IPS-NIHi11 (cell line): ENCODE measurements at regions not wholly inside any gene's neighbourhood (a gene's known extent, or its start where the extent isn't known, plus 50 kb on each side); places are given as distances from the start of the nearest gene placed in this dataset.
"Not testable (repeated sequence)": the region's sequence is repeated elsewhere in the genome, so short reads cannot be mapped to it uniquely, and the experiment has no call there.

Experiments used
- DNase-seq: peaks from one replicate; pipeline ENCODE4 v3.0.0; 2012; ENCODE audit warnings: mixed read lengths, low spot score

DNA sequence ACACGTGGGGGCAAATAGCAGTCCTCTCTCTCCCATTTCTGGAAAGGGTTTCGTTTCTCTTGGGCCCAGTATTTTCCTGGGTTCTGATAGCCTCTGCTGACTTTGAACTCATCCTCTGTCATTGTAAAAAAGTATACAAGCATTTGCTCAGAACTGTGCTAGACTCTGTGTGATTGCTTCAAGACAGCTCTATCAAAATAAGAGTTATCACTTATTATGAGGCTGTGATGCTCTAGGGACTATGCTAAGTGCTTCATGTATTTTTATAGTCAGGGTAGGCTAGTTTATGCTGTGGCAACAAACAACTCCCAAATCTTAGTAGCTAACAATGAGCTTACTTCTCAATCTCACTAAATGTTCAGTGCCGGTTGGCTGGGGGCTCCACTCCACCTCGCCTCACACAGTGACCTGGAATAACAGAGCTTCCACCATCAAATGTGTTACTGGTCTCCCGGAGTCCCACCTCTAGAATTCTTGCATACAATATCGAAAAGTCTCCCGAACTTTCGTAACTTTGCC is 110.8 kb upstream of the CDC42EP3 start:
- no peak for DNase-seq

DNA sequence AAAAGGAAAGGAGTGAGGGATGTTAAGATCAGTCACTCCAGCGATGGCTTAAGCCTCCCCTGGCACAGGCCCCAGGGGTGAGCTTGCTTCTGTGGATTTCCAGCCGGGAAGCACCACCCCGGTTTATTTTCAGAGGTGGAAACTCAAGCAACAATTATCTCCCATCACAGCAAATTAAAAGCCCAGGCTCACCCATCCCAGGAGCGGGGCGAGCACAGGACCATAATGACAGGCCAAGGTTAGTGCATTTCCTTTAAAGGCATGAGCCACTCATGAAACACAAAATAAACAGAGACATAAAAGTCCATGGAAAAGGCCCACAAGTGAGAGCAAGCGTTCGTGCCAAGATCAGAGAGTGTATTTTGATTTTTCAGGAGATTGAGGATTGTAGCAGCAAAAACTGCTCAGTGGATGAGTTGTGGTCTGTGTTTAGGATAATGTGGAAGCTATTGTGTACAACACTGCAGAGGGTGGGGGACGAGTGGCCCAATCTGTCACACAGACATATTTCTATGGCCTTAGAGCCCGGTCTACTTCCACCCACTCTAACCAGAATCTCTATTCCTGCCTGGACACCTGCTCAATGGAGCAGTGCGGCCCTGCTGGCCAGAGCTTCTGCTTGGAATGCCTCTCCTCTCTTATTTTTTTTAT is 111.4 kb upstream of the CDC42EP3 start:
- DNase-seq, result no peak

DNA sequence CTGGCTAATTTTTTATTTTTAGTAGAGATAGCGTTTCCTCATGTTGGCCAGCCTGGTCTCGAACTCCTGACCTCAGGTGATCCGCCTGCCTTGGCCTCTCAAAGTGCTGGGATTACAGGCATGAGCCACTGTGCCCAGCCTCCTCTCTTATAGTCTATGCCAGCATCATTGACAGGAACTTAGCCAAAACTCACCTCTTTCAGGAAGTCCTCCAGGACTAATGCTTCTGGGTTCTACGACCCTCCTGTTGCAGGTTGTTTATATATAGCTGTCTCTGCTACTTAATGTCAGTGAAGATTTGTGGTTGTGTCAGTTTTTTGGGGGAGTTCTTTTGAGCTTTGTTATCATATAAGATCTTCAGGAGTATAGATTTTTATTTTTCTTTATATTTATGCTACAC is 112.1 kb upstream of the CDC42EP3 start:
- no peak for DNase-seq

DNA sequence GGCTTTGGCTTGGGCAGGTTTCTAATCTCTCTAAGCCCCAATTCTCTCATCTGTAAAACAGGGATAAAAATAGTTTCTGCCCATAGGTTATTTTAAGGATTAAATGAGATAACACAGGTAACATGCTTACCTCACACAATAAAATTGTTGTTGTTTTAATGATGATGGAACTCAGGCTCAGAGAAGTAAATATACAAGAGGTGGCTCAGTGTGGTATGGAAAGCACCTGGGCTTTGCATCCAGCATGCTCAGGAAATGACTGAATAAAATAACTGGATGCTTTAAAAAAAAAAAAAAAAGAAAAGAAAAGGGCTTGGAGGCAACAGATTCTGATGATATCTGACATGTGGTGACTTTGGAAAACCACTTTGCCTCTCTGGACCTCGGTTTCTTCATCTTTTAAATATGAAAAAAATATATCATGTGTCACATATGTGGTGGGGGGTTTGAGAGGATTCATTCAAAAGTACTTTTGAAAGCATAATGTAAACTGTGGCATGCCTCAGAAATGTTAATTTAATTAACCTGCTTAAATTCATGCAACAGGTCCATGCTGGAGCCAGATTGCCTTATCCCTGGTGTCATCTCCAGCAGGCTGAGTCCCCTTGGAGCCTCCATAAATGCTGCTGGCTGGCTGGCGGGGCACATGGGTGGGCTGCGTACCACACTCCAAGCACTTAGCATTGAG is 112.8 kb upstream of the CDC42EP3 start:
- DNase-seq, result no peak

DNA sequence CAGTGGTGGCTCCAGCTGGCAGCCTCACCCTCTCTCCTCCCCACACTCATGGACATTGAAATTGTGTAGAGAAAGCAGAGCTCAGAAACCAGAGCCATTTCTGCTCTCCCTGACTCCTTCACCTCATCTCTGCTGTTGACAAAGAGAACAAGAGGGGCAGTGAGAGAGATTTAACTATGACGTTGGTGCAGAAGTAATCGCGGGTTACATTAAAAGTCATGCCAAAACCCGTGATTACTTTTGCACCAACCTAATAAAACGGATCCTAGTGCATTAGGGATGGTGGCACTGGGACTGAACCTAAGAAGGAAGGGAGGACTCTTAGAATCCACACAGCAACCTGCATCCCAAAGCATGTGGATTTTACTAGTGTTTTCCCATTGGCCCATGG is 113.3 kb upstream of the CDC42EP3 start:
- no peak for DNase-seq

DNA sequence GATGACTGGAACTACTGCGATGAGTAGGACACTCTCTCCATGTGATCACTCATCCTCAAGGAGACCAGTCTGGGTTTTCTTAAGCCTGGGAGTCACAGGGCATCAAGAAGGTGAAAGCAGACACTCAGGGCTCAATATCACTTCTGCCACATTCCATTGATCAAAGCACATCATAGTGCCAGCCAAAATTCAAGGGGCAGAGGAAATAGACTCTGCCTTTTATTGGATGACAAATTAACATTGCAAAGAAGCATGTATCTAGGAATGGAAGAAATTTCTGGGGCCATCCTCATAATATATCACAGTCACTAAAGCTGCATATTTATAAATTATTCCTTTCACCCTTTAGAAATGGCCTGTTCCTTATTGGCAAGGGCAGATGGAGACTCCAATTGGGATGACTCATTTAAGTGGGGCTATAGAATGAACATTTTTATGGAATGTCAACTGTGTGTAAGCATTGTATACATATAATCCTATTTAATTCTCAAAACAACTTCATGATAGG is 114.8 kb upstream of the CDC42EP3 start:
- DNase-seq, result no peak

DNA sequence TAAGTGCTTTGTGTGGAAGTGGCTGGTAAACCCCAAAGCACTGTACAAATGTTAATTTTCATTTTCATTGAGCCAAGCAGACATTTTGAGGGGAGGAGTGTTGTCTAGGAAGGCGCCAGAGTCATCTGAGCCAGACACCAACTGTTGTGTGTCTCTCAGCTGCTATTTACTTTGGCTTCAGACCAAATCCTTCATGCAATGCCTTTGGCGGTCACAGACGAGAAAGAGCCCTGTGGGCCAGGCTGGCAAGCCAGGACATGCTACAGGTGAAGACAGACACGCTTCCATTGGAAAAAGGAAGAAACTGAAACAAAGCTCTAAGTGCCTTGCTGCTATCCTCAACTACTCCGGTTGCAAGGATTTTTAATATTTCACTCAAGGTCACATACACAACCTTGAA is 115.4 kb upstream of the CDC42EP3 start:
- DNase-seq, result no peak

DNA sequence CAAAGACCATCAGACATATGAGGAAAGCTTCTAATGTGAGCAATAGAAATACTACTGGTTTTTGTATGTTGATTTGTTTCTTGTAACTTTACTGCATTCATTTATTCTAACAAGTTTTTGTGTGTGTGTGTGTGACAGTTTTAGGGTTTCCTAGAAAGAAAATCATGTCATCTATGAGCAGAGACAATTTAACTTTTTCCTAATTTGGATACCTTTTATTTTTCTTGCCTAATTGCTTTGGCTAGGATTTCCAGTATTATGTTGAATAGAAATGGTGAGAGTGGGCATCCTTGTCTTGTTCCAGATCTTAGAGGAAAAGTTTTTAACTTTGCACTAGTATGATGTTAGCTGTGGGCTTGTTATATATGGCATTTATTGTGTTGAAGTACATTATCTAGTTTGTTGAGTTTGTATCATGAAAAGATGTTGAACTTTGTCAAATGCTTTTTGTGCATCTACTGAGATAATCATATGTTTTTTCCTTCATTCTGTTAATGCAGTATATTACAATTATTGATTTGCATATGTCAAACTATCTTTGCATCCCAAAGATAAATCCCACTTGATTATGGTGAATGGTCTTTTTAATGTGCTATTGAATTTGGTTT is 117.3 kb upstream of the CDC42EP3 start:
- DNase-seq, result no peak

DNA sequence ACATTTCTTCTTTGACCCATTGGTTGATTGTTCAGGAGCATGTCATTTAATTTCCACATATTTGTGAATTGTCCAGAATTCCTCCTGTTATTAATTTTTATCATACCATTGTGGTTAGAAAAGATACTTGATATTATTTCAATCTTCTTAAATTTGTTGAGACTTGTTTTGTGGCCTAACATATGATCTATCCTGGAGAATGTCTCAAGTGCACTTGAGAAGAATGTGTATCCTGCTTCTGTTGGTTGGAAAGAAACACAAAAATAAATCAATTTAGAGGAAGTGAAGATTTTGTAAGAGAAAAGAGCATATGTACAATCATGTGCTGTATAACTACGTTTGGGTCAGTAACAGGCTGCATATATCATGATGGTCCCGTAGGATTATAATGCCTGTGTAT is 118.6 kb upstream of the CDC42EP3 start:
- DNase-seq, result no peak

DNA sequence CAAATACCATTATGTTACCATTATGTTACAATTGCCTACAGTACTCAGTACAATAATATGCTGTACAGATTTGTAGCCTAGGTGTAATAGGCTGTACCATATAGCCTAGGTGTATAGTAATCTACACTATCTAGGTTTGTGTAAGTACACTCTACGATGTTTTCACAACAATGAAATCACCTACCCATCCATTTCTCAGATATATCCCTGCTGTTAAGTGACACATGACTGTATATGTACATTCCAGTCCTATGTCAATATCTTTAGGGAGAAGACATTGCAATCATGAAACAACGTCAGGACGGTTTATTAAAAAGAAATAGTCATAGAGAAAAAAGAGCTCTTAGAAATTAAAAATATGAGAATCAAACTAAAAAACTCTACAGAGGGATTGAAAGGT is 119.0 kb upstream of the CDC42EP3 start:
- DNase-seq, result no peak

DNA sequence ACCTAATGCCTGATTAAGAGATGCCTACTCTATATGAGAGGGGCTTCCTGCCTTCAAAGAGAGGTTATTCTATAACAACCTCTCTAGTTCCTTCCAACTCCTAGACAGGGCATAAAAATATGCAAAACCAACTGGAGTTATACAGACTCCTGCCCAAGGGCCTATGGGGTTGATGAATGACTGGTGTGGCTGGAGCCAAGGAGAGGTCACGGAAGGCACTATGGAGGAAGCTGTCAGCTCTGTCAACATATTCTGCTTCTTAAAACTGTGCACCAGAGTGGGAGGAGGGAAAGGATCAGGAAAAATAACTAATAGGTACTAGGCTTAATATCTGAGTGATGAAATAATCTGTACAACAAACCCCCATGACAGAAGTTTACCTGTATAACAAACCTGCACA is 120.9 kb upstream of the CDC42EP3 start:
- DNase-seq, result no peak

DNA sequence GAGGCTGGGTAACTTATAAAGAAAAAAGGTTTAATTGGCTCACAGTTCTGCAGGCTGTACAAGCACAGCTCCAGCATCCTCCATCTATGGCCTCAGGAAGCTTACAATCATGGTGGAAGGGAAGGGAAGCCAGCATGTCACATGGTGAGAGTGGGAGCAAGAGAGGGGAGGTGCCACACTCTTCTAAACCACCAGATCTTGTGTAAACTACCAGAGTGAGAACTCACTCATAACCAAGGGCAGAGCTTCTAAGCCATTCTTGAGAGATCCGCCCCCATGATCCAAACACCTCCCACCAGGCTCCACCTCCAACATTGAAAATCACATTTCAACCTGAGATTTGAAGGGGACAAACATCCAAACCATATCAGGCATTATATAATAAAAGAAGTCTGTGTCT is 121.6 kb upstream of the CDC42EP3 start:
- no peak for DNase-seq

DNA sequence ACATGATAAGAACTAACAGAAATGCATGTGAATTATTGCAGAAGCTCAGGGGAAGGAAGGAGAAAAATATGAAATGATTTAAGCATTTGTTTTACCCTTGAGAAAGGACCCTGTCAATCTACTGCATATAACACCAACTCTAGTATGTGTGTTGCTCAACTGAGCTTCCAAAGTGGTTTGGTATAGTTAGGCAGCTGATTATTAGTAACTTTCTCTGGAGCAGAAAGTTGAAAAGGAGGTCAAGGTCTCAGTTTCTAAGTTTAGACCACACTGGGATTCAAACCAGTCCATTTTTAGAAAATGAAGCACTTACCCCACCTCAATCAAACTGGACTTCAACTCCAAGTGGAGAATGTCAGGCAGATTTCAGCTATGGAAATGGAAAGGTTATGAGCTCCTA is 123.3 kb upstream of the CDC42EP3 start:
- DNase-seq, result no peak

DNA sequence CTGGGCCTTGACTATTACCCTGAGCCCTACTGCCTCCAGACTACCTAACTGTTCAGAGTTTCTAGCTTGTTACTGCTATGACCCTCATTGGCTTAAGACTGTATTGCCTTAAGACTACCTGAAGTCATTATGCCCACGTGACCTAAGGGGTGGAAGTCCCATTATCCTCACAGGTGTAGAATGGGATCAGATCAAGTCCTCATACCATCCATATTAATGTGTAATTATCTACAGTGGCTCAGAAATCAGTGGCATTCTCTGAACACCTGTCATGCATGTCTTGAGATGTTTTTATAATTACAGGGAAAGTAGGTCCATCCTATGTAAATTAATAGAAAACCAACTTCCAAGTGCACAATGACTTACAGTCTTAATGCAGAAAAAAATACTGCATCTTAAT is 124.0 kb upstream of the CDC42EP3 start:
- DNase-seq, result no peak

DNA sequence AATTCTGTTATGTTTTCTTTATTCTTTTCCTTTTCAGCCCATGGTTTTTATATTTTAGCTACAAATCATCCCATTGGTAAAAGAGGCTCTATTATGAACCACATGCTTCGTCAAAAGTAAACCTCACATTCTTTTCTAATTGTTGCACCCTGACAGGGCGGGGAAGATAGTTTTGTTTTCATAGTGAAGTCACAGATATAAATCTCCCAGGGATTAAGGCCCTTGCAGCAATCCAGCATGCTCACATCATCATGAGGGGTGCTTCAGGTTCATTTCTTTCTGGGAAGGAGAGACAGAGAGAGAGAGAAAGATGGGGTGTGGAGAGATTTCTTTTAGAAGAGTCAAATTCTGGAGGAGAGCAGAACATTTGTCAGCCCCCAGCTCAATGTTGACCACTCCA is 124.5 kb upstream of the CDC42EP3 start:
- DNase-seq, result no peak

DNA sequence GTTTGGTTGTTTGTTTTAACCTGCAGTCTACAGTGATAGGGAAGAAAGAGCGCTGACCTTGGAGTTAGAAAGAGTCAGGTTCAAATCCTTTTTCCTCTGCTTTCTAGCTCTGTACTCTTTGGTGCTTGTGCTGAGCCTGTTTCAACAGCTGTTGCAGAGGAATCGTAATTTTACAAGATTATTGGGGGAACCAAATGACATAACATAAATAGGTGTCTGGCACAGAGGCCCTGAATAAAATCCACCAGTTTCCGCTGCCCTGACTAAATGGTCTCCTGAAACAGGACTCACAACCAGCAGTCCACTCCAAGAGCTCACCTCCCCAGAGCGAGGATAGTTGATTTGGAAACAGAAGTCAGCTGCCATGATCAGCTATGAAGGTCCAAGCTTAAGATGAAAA is 125.0 kb upstream of the CDC42EP3 start:
- DNase-seq, result no peak

DNA sequence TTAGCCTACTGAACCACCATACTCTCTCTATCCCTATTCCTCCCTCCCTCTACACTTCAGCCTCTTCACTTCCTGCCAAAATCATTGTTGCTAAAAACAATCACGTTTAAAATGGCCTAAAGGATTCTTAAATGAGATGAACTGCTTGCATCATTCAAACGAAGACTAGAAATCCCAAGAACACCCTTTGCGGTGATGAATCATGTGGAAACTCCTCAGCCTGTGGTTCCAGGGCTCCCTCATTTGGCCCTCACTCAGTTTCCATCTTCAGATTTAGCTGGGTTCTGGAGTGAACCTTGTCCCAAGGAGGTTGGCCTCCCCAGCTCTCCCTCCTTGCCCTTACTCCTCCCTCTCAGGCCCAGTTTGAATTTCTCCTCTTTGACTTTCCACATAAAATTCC is 125.6 kb upstream of the CDC42EP3 start:
- DNase-seq, result no peak

DNA sequence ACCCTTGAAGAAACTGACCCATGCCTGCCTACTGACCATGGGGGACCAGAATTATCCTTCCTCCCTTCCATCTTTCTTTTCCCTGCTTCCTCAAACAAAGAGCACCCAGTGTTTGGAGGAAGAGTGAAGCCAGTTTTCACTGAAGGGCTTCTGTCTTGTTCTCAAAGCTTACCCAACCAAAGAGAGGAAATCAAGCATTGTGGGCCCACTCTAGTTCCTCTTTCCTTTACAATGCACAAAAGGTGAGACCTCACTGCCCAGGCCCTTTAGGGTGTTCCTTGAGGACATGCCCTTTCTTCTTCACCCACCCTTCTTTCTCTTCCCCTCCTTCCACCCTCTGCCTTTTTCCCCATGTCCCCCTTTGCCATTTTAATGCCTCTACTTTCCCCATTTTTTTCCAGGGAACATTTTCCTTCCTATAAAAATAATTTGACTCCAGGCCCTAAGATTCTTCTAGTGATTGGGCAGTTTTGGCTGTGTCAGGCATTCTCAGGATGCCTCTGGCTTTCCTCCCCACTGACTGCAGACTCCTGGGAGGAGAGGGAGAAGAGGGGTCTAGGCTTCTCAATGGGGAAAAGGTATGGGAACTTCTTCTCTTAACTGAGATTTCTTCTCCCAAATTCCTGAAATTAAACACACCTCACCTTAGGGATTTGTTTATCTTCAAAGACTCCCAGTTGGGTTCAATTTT is 126.6 kb upstream of the RMDN2 start:
- DNase-seq, result no peak

DNA sequence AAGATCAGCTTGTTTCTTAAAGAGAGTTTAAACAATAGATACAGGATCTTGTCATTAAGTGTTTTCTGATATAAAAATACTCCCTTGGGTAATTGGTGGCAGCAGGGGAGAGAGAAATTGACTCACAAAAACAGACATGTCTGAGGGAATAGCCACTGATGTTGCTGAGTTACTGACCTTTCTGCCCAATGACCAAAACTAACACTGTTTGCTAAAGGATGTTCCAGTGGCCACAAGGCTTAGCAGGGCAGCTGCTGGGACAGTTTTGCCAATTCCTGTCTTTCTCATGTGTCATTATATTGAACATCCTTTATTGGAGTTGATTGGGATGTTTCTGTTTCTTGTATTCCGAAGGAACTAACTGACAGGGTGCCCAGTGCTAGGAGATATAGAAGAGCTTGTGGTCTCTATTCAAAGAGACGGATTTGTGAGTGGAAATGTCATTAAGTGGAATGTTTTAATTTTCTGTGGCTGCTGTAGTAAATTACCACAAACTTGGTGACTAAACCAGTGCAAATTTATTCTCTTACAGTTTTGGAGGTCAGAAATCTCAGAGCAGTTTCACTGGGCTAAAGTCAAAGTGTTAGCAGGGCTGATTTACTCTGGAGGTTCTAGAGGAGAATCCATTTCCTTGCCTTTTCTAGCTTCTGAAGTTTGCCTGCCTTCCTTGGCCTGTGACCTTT is 124.8 kb upstream of the RMDN2 start:
- DNase-seq, result no peak

DNA sequence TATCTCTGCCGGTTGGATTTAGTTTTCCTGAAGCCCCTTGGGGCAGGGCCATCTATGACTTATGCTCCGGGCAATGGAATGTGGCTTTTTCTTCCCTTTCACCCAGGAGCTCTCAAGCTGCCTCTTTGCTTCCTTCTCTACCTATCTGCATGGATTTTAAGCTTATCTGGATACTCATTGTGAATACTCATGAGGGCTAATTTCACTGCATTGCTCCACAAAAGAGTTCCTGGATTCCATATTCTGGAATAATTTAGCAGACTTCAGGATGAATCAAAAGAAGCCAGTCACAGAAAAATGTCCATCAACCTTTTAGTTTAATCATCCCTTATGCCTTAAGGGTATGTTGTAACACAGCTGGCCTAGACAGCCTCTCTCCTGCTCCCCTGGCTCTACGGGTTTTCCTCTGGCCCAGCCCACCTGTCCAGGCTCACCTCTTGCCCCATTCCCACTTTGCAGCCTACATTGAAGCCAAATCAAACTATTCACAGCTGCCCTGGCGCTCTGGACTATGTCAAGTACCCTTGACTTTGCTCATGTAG is 122.8 kb upstream of the RMDN2 start:
- no peak for DNase-seq

DNA sequence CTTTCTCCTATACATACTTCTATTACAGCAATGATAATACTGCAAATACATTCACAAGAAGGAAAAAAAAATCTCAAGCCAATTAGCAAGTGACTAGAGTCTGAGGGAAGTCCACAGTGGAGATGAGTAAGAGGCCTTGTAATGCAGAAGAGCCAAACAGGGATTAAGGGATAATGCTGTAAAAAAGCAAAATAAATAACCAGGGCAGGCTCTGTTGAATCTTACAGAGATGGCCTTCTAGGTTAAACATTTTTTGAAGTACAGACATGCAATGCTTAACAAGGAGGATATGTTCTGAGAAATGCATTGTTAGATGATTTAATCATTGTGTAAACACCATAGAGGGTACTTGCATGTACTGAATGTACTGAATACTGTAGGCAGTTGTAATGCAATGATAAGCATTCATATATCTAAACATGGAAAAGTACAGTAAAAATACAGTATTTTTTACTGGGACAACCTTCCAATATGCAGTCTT is 122.1 kb upstream of the RMDN2 start:
- no peak for DNase-seq

DNA sequence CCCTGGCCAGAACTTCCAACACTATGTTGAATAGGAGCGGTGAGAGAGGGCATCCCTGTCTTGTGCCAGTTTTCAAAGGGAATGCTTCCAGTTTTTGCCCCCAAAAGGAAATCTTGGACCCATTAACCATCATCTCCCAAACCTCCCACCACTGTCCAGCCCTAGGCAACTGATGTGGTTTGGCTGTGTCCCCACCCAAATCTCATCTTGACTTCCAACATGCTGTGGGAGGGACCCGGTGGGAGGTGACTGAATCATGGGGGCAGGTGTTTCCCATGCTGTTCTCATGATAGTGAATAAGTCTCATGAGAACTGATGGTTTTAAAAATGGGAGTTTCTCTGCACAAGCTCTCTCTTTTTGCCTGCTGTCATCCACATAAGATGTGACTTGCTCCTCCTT is 119.1 kb upstream of the RMDN2 start:
- not testable (repeated sequence) for DNase-seq
